CD4-positive, alpha-beta T cell treated with Interferon alpha-2 for 1 hour (primary cell): ENCODE measurements at regions not wholly inside any gene's neighbourhood (a gene's known extent, or its start where the extent isn't known, plus 50 kb on each side); places are given as distances from the start of the nearest gene placed in this dataset.

Source experiments
- DNase-seq, 2 donors: peaks; one replicate each; pipeline ENCODE4 v3.0.0-alpha.2; 2020 to 2022

- no peak for DNase-seq
Measured at GRCh38 chr18:42271647-42272414, 316.8 kb downstream of the PIK3C3 start.

DNA sequence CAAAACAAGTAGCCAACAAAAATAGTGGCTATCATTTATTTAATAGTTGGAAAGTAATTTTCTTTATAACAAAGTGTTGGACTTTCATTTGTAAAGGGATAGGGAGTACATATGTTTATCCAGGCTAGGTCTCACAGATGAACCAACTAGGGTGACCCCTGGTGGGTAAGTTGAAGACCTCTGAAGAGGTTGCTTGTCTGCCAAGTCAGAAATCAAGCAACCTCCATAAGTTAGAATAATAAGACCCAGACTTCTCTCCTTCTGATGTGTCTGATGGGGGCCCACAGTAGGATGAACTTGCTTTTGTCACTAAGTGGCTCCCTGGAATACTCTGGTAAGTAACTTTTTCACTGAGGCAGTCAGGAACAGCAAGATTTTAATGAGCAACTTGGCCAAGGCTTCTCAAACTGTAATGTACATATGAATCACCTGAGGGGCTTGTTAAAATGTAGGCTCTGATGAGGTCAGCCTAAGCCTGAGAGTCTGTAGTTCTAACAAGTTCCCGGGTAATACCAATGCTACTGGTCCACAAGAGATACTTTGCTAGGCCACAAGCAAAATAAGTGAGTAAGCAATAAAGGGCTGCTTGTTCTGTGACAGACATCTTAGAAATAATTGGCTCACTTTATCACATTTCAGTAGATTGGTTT lies 319.6 kb downstream of the PIK3C3 start:
- DNase-seq, result no peak

DNA sequence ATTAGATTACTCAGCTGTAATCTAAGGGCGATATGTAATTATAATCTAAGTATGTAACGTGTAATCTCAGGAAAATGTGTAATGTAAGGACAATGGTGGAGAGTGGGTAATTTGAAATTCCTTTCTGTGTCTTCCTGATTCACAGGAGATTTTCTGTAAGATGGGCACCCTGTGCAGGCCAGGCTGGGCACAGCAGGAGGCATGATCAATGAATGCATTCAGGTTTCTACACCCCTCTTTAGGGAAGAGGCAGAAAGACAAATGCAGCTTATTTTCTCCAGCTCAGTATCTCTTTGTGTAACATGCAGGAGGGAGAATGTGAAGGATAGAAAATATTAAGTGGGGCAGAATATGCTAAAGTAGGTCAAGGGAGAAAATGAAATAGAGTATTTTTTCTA lies 320.1 kb downstream of the PIK3C3 start:
- DNase-seq, result no peak

DNA sequence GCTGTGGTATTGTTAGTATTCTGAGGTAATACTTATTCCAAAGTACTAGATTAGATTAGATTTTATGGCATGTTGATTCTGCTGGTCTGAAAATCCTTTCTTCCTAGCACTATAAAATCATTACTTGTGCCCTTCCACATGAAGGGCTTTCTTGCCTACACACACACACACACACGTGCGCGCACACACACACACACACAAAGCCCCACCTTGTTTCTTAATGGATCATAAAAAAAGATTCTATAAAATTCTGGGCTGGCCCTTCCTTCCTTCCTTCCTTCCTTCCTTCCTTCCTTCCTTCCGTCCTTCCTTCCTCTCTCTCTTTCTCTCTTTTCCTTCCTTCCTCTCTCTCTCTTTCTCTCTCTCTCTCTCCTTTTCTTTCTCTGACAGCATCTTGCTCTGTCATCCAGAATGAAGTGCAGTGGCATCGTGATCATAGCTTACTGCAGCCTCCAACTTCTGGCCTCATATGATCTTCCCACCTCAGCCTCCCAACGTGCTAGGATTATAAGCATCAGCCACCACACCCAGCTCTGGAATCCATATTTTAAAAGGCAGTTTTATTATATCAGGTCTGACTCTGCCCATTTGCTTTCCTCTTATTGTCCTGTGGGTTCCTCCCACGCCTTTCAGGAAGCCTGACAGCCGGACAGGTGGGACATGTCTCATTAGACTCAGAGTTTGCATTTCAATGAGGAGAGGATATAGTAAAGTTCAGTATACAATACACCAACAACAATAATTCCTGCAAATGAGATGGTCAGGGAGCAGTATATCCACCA lies 321.1 kb downstream of the PIK3C3 start:
- no peak for DNase-seq

DNA sequence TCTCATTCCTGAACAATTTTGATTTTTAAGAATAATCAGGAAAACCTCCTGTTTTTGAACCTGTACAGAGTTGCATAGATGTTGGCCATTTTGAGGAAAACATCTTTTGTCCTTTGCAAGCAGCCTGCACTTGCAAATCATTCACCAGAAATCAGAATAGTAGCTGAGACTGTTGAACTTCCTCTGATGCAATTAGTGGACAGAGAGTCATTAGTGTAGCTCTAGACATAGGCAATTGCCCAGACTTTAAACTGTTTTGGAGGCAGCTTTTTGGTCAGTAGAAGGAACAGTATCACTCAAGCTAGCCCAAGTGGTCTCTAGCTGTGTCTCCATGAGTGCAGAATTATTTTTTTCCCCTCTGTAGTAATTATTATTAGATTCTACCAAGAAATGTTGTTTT lies 326.1 kb downstream of the PIK3C3 start:
- DNase-seq, result no peak

DNA sequence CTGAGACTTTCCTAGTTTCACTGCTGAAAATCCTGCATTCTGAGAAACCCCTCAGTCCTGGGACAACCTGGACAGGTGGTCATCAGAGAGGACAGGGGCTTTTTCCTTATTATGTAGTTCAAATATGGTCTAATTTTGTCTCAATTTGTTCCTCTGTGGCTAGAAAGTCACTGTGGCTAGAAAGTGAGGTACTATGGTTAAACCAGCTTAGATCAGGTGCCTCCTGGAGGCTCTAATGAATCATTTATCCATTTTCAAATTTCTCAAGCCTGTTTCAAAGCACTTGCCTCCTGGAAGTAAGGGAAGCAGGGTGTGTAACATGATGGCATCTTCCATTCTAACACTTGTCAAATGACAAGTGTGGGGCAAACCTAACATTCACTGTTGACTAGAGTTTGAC lies 326.8 kb downstream of the PIK3C3 start:
- no peak for DNase-seq

GRCh38 chr18:42287047-42287446 lies 332.0 kb downstream of the PIK3C3 start:
- DNase-seq, result no peak

GRCh38 chr18:42288129-42288528 lies 333.1 kb downstream of the PIK3C3 start:
- DNase-seq, result no peak

- DNase-seq, result no peak
Measured at GRCh38 chr18:42289526-42289925, 334.5 kb downstream of the PIK3C3 start.

DNA sequence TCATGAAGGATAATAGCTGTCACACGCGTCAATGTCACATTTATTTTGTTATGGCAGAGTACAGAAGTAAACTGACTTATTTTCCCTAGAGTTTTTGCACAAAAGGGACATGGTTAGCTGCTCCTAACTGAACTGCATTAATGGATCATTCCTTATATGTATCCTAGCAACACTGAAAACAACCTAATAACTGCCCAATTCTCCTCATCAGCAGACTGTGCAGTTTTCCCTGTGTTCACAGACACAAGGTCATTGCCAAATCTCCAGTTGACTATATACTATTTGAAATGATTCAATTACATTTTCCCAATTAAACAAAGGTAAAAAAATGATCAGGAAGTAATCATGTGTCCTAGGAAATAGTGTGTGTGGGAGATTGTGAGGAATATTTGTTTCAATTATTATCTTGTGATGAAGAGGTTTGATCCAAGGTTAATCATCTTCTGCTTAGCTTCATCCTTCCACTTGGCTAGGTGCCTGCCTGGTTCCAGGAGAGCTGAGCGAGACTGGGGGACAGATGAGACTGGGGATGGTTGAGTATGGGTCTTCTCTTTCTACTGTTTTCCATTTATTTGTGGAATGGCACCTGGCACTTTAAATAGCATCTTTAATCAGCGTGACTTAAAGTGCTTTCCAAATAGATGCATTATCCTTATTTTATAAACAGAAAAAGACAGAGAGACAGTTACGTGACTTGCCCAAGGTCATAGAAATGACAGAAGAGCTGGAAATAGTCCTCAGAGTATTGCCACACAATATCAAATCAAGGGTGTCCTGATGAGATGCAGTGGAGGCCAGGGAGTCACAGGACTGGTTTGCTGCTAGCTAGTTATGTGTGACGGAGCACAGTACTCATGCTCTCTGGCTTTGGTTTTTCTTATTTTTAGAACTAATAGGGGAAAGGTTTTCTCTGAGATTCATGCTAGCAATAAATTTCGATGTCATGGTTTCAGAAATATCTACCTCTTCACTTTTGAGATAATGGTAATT lies 335.6 kb downstream of the PIK3C3 start:
- no peak for DNase-seq

DNA sequence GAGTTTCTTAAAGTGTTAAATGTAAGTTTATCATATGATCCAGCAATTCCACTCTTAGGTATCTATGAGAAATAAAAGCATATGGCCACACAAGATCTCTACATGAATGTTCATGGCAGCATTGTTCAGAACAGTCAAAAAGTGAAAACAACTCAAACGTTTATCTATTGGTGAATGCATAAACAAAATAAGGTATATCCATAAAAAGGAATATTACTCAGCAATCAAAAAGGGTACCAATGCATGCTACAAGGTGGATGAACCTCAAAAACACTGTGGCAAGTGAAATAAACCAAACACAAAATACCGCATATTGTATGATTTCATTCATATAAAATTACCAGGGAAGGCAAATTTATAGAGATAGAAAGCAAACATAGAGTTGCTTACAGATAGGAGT lies 337.6 kb downstream of the PIK3C3 start:
- no peak for DNase-seq

DNA sequence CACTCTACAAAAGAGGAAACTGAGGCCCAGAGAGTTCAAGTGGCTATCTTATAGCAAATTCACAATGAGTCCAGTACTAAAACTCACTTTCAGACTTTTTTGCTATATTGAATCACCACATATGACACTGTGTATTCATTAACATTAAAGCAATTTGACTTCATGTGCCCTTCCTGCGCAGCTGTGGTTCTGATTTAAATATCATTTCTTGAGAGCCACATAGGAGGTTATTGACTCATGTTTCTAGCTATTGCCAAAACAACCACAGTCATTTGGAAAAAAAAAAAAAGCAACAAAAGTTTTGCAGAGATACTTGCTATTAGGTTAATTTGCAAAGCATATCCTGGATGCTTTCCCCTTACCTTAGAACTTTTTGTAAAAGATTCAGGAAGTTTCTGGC lies 341.2 kb downstream of the PIK3C3 start:
- no peak for DNase-seq

DNA sequence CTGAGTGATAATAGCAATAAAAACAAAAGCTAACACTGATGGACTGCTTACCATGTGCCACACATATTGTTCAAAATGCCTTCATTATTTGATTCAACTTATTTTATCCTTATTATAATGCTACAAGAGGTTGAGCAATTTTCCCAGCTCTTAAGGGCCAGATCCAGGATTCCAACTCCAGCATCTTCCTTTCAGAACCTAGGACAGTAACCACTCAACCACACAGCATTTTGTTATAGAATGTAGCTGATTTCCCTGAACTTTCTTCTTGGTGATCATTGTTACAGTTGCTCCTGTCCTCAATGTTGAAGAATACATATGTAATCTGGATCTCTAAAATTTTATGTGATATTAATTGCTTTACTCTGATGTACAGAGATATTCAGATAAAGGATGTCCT lies 341.7 kb downstream of the PIK3C3 start:
- DNase-seq, result no peak

GRCh38 chr18:42298759-42299675 lies 344.0 kb downstream of the PIK3C3 start:
- DNase-seq, result peak; percentile 8 to 54

DNA sequence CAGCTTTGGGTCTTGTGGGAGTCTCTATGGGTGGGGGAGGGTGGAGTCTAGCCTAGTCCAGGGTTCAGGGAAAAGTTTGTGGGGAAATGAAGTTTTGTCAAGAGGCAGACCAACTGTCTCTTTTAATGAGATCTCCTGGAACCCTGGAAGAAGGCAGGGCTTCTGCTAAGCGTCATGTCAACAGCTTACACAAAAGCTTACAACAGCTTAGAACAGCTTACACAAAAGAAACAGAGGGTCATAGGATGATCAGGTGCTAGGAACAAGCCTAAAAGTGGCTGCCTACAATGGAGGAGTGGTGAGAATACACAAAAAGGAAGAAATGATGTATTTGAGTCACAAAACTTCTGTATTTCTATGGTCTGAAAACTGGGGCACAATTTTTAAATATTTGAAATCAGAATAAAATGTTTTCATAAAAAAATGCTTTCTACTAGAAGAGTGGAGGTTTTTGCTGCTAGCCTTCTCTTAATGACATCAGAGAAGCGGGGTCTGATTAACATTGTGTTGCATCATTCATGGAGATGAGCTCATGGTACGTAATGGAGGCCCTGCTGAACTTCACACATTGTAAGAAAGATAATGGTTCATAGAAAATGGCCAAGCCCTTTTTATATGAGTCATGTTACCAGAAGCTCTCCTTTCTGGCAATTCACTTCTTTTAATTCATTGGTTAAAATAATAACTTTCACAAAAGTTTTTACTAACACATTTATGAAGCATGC lies 351.0 kb downstream of the PIK3C3 start:
- DNase-seq, result no peak

DNA sequence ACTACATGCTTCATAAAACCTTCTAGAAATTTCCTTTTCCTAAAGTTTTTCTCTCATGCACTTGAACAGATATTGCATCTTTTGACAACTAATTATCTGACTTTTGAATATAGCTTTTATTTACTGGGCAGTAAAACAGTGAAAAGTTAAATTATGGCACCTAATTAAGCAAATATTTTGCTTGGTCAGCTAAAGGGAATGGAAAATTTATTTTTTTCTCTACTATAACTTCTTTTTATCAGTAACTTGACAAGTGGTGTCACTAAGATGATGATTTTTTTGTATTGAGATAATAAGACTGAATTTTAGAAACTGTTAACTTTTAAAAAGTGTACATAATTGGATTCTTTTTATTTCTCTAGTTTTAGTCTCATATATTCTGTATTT lies 351.6 kb downstream of the PIK3C3 start:
- DNase-seq, result no peak

- DNase-seq, result no peak
Measured at GRCh38 chr18:42310956-42311355, 355.9 kb downstream of the PIK3C3 start.

GRCh38 chr18:42326752-42327151 lies 371.7 kb downstream of the PIK3C3 start:
- DNase-seq, result no peak

DNA sequence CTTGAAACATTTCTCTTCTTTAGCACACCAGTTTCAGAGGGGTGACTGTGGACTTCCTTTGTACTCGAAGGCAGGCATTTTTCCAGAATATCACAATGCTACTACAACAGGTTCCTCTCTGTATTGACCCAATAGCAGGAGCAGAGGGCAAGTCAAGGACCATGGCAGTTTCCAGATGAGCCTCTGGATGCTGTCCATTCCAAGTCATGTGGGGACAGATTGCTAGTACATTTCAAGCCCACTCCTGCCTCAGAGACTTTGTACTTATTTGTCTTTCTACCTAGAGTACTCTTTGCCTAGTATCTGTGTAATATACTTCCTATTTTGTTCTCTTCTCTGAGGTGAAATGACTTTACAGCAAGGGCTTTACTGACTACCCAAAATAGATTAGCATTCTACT lies 373.9 kb downstream of the PIK3C3 start:
- DNase-seq, result no peak

- DNase-seq, result no peak
Measured at GRCh38 chr18:42330296-42330695, 375.3 kb downstream of the PIK3C3 start.

DNA sequence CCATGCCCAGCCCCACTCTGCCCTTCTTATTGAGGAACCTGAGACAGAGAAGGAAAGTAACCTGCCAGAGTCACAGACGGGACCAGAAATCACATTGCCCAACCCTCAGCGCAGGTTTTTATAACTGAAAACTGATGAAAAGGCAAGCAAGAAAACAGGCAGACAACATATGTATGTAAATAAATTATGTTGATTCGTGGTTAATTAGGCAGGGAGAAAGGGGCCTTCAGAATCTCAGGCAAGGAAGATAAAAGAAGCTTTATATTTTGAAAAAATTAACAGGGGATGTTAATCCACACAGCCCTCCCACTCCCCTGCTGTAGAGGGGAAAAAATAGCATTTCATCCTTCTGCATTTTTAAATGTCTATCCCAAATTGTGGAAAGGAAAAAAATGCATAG lies 378.5 kb downstream of the PIK3C3 start:
- DNase-seq, result no peak
